ENCODE measurements at regions not wholly inside any gene's neighbourhood (a gene's known extent, or its start where the extent isn't known, plus 50 kb on each side); places are given as distances from the start of the nearest gene placed in this dataset.
A peak's percentile ranks its signal among the peaks of the same experiment; 100 is the strongest.

DNA sequence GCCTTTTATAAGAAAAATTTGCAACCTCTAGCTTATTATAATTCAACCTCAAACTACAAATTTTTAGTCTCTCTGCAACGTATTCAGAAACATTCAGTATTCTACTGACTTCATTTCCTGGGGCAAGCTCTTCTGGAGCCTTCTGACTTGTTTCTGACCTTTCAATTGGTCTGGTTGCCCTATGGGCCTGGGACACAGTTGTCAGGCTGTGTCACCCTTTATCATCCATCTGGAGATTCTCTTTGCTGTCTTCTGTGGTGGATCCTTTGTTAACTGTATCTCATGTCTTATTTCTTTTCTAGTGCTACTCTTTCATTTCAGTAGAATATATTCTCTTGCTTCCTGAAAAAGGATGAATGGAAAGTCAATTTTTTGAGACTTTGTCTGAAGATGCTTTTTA, 55.1 kb upstream of the PGRMC2 start:
- H3K36me3 ChIP-seq = no peaks in the 10 kb centered on the region
- H3K4me3 ChIP-seq = no peak overlapping the region
- H3K9me3 ChIP-seq = no peaks in the 10 kb centered on the region
- H3K4me1 ChIP-seq = peaks cover 0 to 15% (median 3%) of the 10 kb centered on the region in 12 donors
- no peaks in the 10 kb centered on the region for H3K27me3 ChIP-seq
- DNase-seq (no peak), ATAC-seq (no peak)
- intact Hi-C loops (cut with DNase I) = no loop called here
- no peak overlapping the region for H3K27ac ChIP-seq
- WGBS, 4 donors = 54 to 79% (median 59%) methylated on average over 1 of the region's 1 CpG
- no peak for TF ChIP-seq POLR2A (IDR thresholded peaks at IDR 0.05)
- TF ChIP-seq, protein P1, sequence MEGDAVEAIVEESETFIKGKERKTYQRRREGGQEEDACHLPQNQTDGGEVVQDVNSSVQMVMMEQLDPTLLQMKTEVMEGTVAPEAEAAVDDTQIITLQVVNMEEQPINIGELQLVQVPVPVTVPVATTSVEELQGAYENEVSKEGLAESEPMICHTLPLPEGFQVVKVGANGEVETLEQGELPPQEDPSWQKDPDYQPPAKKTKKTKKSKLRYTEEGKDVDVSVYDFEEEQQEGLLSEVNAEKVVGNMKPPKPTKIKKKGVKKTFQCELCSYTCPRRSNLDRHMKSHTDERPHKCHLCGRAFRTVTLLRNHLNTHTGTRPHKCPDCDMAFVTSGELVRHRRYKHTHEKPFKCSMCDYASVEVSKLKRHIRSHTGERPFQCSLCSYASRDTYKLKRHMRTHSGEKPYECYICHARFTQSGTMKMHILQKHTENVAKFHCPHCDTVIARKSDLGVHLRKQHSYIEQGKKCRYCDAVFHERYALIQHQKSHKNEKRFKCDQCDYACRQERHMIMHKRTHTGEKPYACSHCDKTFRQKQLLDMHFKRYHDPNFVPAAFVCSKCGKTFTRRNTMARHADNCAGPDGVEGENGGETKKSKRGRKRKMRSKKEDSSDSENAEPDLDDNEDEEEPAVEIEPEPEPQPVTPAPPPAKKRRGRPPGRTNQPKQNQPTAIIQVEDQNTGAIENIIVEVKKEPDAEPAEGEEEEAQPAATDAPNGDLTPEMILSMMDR (IDR thresholded peaks at IDR 0.05) = no peak

DNA sequence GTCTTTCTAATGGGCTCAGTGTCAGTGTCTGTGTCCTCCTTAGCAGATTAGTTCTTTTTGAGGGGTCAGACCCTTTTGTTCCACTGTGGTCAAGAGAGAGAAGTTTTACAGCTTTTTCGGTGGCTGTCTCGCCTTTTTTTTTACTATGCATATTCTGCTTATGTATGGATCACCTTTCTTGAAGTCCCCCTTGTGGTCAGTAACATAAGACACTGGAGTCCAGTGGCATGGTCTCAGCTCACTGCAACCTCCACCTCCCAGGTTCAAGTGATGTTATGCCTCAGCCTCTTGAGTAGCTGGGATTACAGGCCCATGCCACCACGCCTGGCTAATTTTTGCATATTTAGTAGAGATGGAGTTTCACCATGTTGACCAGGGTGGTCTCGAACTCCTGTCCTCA, 54.0 kb upstream of the PGRMC2 start:
- no peak for ATAC-seq
- no peaks in the 10 kb centered on the region for H3K27me3 ChIP-seq
- WGBS, 4 donors = 93 to 98% (median 96%) methylated on average over 4 of the region's 4 CpGs
- H3K36me3 ChIP-seq = no peaks in the 10 kb centered on the region
- no peak overlapping the region for H3K27ac ChIP-seq
- intact Hi-C loops (cut with DNase I) = no loop called here
- TF ChIP-seq, protein P1 (IDR thresholded peaks at IDR 0.05) = no peak
- TF ChIP-seq POLR2A (IDR thresholded peaks at IDR 0.05) = no peak
- no peaks in the 10 kb centered on the region for H3K9me3 ChIP-seq
- no peak for DNase-seq
- H3K4me1 ChIP-seq = peaks cover 0 to 11% (median 0%) of the 10 kb centered on the region in 12 donors
- H3K4me3 ChIP-seq = no peak overlapping the region

DNA sequence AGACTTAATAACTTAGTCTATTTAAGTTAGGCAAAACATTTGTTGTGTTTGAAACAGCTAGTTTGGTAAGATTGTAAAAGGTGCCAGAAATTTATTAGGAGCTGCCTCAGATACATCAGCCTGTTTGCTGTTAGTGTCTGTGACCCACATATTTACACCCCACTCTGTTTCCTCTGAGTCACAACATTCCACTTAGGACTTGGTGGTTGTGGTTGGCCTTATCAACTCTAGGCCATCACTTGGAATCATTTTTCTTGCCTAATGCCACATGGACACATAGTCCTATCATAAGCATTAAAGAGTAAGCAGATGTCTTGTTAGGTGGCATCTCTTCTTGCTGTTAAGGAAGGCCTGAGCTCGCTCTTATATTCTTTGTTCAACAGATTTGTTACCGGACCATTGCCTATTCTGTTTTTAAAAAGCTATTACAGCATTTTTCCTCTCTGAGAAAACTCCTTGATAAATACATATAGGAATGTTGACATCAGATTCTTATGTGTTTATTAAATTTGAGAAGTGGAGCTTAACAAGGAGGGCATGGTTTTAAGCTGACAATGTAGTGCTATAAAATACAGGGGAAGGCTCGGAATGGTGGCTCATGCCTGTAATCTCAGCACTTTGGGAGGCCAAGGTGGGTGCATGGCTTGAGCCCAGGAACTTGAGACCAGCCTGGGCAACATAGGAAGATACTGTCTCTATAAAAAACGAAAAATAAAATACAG, 51.2 kb upstream of the PGRMC2 start:
- 86 to 94% (median 92%) methylated on average over 4 of the region's 4 CpGs for WGBS, 4 donors
- Histone ChIP-seq H3K4me3 (no peak overlapping the region), H3K27ac (no peak overlapping the region), H3K36me3 (no peaks in the 10 kb centered on the region), H3K4me1 (peaks cover 0 to 11% (median 0%) of the 10 kb centered on the region in 12 donors), H3K9me3 (no peaks in the 10 kb centered on the region), H3K27me3 (no peaks in the 10 kb centered on the region)
- DNase-seq (no peak), ATAC-seq (peak in 1 of 4 donors; percentile 26)
- no peak for TF ChIP-seq POLR2A (IDR thresholded peaks at IDR 0.05)
- intact Hi-C loops (cut with DNase I) = loop anchor here in 1 of 10 donors (10.0 kb wide), 1 partner anchor 86 kb away; no protein-coding TSS in a partner anchor

DNA sequence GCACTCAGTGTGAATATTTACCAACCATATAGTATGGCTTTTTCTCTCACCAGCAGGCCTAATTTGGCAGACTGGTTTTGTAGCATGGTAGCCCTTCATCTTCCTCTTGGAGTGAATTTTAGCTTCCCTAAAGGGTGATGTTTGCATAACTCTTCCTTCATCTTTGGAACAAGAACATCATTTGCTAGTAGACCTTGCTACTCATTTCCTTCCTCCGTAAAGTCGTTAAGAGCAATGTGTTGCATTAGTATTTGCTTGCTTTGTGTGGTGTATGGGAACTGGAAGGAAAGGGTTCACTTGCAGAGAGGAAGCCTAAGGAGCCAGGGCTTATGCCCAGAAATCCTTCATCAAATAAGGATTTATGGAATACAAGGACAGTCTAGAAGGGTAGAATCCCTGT, 50.2 kb upstream of the PGRMC2 start:
- 78 to 88% (median 83%) methylated on average over 2 of the region's 2 CpGs for WGBS, 4 donors
- ATAC-seq (no peak), DNase-seq (no peak)
- no peak for TF ChIP-seq POLR2A (IDR thresholded peaks at IDR 0.05)
- TF ChIP-seq, protein P1 (IDR thresholded peaks at IDR 0.05) = no peak
- intact Hi-C loops (cut with DNase I) = loop anchor here in 1 of 10 donors (10.0 kb wide), 1 partner anchor 87 kb away; no protein-coding TSS in a partner anchor
- Histone ChIP-seq H3K9me3 (no peaks in the 10 kb centered on the region), H3K27me3 (no peaks in the 10 kb centered on the region), H3K4me1 (peaks cover 0 to 15% (median 0%) of the 10 kb centered on the region in 12 donors), H3K4me3 (no peak overlapping the region), H3K36me3 (no peaks in the 10 kb centered on the region), H3K27ac (no peak overlapping the region)

Data from heart left ventricle (tissue), 16 donors.